GM13977 (cell line): ENCODE measurements at regions not wholly inside any gene's neighbourhood (a gene's known extent, or its start where the extent isn't known, plus 50 kb on each side); places are given as distances from the start of the nearest gene placed in this dataset.
A peak's percentile ranks its signal among the peaks of the same experiment; 100 is the strongest.

Experiments
- DNase-seq: peaks from one replicate; pipeline ENCODE4 v3.0.0; 2012; ENCODE audit warnings: low spot score
- in situ Hi-C: fragments of 300-500 bp; cut with MboI; formaldehyde crosslinking; loops from one replicate; pipeline ENCODE4 v1.12.0; 2022; ENCODE audit warnings: low sequenced_read_pairs, low pct_unique_long_range_greater_than_20kb, mixed read lengths, inconsistent platforms; ENCODE audit not compliant: unreplicated experiment
- TF ChIP-seq, protein P1 (sequence below): IDR thresholded peaks from 2 replicates; pipeline ENCODE4 v1.5.1; 2012; ENCODE audit warnings: mild to moderate bottlenecking, control low read depth; ENCODE audit not compliant: insufficient read depth; ENCODE audit errors: extremely low read depth, missing control alignments

DNA sequence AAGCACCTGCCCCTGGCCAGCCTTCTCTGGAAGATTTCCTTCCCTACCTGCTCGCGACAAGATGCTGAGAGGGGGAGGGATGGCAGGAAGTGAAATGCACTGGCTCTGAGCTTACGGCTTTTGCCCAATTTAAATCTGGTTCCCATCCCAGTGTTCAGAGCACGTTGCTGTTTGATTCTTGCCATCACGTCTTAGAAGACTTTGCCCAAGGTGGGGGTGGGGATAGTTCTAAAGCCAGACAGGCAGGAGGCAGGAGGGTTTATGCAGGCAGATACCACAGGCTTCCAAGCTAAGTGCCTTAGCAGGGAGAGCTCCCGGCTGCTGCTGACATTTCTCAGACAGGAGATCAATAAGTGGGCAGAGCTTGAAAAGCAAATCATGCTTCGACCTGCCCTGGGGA lies 393.9 kb downstream of the MID1IP1 start:
- in situ Hi-C loops, result no loop called here
- DNase-seq, result no peak
- TF ChIP-seq, protein P1, sequence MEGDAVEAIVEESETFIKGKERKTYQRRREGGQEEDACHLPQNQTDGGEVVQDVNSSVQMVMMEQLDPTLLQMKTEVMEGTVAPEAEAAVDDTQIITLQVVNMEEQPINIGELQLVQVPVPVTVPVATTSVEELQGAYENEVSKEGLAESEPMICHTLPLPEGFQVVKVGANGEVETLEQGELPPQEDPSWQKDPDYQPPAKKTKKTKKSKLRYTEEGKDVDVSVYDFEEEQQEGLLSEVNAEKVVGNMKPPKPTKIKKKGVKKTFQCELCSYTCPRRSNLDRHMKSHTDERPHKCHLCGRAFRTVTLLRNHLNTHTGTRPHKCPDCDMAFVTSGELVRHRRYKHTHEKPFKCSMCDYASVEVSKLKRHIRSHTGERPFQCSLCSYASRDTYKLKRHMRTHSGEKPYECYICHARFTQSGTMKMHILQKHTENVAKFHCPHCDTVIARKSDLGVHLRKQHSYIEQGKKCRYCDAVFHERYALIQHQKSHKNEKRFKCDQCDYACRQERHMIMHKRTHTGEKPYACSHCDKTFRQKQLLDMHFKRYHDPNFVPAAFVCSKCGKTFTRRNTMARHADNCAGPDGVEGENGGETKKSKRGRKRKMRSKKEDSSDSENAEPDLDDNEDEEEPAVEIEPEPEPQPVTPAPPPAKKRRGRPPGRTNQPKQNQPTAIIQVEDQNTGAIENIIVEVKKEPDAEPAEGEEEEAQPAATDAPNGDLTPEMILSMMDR, result no peak

- in situ Hi-C loops, result no loop called here
- peak; percentile 52 for DNase-seq
- TF ChIP-seq, protein P1, result no peak
Measured at GRCh38 chrX:39196192-39197102, 395.2 kb downstream of the MID1IP1 start.

DNA sequence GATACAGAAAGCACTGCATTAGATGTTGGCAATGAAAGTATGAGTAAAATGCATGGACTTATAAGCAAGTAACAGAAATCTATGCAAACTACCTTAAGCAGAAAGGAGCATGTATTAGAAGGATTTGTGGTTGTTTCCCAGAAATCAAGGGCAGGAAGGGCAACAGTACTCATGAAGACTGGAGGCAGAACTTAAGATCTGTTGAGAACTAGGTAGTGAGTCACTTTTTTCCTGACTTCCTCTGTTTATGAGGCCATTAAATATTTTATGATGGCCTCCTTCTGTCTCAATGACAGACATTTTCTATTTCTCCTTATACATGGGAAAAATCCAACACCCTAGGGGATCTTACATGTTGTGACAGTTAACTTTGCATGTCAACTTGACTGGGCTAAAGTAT lies 398.2 kb downstream of the MID1IP1 start:
- no peak for DNase-seq
- in situ Hi-C loops, result no loop called here
- TF ChIP-seq, protein P1, result no peak

- in situ Hi-C loops, result no loop called here
- TF ChIP-seq, protein P1, result no peak
- no peak for DNase-seq
Measured at GRCh38 chrX:39201305-39201990, 400.2 kb downstream of the MID1IP1 start.

GRCh38 chrX:39202641-39203040 lies 401.4 kb downstream of the MID1IP1 start:
- DNase-seq, result no peak
- in situ Hi-C loops, result no loop called here

GRCh38 chrX:39203427-39203826 lies 402.2 kb downstream of the MID1IP1 start:
- TF ChIP-seq, protein P1, result no peak
- in situ Hi-C loops, result no loop called here
- DNase-seq, result no peak

More at GRCh38 chrX:39202641-39203040, 401.4 kb downstream of the MID1IP1 start:
- TF ChIP-seq, protein P1, result no peak
